Adrenal gland (tissue), 5 donors: ENCODE measurements at regions not wholly inside any gene's neighbourhood (a gene's known extent, or its start where the extent isn't known, plus 50 kb on each side); places are given as distances from the start of the nearest gene placed in this dataset.

ENCODE experiments used
- CTCF ChIP-seq, 6 experiments: fragments of 450-650 bp in 4 of 6; fragments of 200-600 bp in 2 of 6; sonication (generic) in 1 of 6; IDR thresholded peaks; 1 replicate in 5 of 6; 2 replicates in 1 of 6; pipeline versions ENCODE4 v1.5.1 to v1.8.0; 2016 to 2021; ENCODE audit warnings: antibody characterized with exemption in 6 of 6, mild to moderate bottlenecking in 2 of 6, moderate library complexity in 1 of 6
- POLR2A ChIP-seq, 2 donors: fragments of 450-650 bp; IDR thresholded peaks; one replicate each; pipeline ENCODE4 v1.6.1; 2017; ENCODE audit warnings: antibody characterized with exemption in 2 of 2, mild to moderate bottlenecking in 2 of 2, moderate library complexity in 1 of 2
- donor health status: DM: no; HTN: no; CAD: no.

- TF ChIP-seq CTCF (IDR thresholded peaks at IDR 0.05) (no peak), POLR2A (IDR thresholded peaks at IDR 0.05) (no peak)
These were observed 226.5 kb upstream of the MYO3A start for GRCh38 chr10:25707572-25707971.
